ENCODE measurements at regions not wholly inside any gene's neighbourhood (a gene's known extent, or its start where the extent isn't known, plus 50 kb on each side); places are given as distances from the start of the nearest gene placed in this dataset.

DNA sequence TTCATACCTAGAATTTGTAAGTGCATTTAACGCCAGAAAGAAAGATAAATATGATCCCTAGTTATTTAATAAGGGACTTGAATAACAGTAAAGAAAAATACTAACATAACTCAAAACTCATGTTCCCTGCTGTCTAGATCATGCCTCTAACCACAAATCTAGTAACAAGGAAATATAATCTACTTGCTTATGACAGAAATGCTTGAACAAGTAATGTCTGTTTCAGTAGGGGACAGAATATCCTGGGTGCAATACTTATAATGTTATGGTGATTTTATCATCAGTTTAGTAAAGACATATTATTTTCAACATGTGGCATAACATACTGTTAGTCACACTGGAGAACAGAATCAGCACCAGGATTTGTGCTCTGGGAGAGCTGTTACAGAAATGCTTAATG is 861.9 kb upstream of the SLITRK1 start:
- TF ChIP-seq, protein P1, sequence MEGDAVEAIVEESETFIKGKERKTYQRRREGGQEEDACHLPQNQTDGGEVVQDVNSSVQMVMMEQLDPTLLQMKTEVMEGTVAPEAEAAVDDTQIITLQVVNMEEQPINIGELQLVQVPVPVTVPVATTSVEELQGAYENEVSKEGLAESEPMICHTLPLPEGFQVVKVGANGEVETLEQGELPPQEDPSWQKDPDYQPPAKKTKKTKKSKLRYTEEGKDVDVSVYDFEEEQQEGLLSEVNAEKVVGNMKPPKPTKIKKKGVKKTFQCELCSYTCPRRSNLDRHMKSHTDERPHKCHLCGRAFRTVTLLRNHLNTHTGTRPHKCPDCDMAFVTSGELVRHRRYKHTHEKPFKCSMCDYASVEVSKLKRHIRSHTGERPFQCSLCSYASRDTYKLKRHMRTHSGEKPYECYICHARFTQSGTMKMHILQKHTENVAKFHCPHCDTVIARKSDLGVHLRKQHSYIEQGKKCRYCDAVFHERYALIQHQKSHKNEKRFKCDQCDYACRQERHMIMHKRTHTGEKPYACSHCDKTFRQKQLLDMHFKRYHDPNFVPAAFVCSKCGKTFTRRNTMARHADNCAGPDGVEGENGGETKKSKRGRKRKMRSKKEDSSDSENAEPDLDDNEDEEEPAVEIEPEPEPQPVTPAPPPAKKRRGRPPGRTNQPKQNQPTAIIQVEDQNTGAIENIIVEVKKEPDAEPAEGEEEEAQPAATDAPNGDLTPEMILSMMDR (conservative IDR thresholded peaks at IDR 0.05; ENCODE audit: low read depth, low read length), result no peak
- TF ChIP-seq EZH2 (IDR thresholded peaks at IDR 0.05; ENCODE audit: low read length, unreplicated experiment) (no peak), EZH2phosphoT487 (IDR thresholded peaks at IDR 0.05; ENCODE audit: borderline replicate concordance, low read length) (no peak)
